ENCODE measurements at regions not wholly inside any gene's neighbourhood (a gene's known extent, or its start where the extent isn't known, plus 50 kb on each side); places are given as distances from the start of the nearest gene placed in this dataset.

DNA sequence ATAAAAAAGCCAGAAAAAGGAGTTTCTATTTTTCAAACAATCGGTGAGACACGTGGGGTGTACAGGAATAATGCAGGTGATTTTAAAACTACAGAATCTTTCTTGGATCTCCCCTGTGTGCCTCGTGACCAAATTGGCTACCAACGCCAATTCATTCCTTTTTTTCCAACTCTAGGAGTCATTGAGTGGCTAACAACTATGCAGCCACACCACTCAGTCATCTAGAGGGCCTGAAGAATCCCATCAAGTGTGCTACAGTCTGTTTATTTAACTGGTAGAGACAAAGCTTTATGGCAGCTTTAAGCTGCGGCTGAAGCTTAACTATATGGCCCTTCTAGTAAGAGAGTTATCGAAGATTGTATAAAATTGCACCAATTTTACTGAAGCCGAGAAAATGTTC, 113.1 kb upstream of the NIPBL start:
- no peak for TF ChIP-seq POLR2A (IDR thresholded peaks at IDR 0.05)
- TF ChIP-seq, protein P1, sequence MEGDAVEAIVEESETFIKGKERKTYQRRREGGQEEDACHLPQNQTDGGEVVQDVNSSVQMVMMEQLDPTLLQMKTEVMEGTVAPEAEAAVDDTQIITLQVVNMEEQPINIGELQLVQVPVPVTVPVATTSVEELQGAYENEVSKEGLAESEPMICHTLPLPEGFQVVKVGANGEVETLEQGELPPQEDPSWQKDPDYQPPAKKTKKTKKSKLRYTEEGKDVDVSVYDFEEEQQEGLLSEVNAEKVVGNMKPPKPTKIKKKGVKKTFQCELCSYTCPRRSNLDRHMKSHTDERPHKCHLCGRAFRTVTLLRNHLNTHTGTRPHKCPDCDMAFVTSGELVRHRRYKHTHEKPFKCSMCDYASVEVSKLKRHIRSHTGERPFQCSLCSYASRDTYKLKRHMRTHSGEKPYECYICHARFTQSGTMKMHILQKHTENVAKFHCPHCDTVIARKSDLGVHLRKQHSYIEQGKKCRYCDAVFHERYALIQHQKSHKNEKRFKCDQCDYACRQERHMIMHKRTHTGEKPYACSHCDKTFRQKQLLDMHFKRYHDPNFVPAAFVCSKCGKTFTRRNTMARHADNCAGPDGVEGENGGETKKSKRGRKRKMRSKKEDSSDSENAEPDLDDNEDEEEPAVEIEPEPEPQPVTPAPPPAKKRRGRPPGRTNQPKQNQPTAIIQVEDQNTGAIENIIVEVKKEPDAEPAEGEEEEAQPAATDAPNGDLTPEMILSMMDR (IDR thresholded peaks at IDR 0.05) = no peak
- no peak overlapping the region for H3K27ac ChIP-seq
- H3K4me3 ChIP-seq = no peak overlapping the region
- H3K27me3 ChIP-seq = no peaks in the 10 kb centered on the region
- H3K36me3 ChIP-seq (ENCODE audit: low read depth, missing control alignments) = no peaks in the 10 kb centered on the region
- 71 to 73% methylated on average over 7 of the region's 7 CpGs for WGBS, 2 donors
- no peaks in the 10 kb centered on the region for H3K9me3 ChIP-seq
- no peaks in the 10 kb centered on the region for H3K4me1 ChIP-seq
- intact Hi-C loops (cut with DNase I; ENCODE audit: low total_unique reads) = no loop called here
- no peak for DNase-seq

DNA sequence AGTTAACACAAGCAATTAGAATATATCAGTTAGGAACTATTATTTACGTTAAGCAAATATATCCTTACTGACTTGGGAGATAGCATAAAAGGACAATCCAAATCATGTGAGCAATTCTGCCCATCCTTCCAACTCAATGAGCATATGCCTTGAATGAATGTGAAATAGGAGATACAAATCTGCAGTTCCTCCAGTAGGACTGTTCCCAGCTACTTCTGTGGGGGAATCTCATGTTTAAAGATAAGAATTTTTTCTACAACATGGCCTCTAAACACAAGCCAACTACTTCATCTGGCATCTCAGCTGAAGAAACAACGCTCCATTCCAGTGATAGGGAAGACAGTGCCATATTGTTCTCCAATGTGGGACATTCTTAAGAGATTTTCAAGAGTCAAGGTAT, 110.7 kb upstream of the NIPBL start:
- Histone ChIP-seq H3K27ac (no peak overlapping the region), H3K9me3 (no peaks in the 10 kb centered on the region), H3K36me3 (ENCODE audit: low read depth, missing control alignments) (no peaks in the 10 kb centered on the region), H3K4me1 (no peaks in the 10 kb centered on the region), H3K27me3 (no peaks in the 10 kb centered on the region), H3K4me3 (no peak overlapping the region)
- no peak for TF ChIP-seq POLR2A (IDR thresholded peaks at IDR 0.05)
- TF ChIP-seq, protein P1 (IDR thresholded peaks at IDR 0.05) = no peak
- no peak for DNase-seq
- 85 to 88% methylated on average over 2 of the region's 2 CpGs for WGBS, 2 donors
- intact Hi-C loops (cut with DNase I; ENCODE audit: low total_unique reads) = no loop called here

DNA sequence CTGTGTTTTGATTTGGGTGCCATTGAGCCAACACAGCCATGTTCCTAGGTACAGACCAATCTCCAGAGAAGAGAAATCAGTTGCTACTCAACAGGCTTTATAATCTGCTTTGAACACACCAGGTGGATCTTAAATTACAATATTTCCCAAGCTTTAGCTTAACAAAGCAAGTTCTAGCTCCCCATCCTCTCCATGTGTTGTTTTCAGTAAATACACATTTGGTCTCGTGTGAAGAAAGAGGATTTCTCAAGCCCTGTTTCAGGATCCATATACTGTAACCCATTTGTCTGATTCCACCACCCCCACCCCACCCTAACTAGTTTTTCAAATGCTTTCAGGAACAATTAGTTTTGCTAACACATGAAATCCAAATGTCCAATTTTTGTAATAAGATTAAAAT, 109.6 kb upstream of the NIPBL start:
- H3K27me3 ChIP-seq = no peaks in the 10 kb centered on the region
- no peak for TF ChIP-seq POLR2A (IDR thresholded peaks at IDR 0.05)
- TF ChIP-seq, protein P1 (IDR thresholded peaks at IDR 0.05) = no peak
- intact Hi-C loops (cut with DNase I; ENCODE audit: low total_unique reads) = no loop called here
- no peaks in the 10 kb centered on the region for H3K9me3 ChIP-seq
- DNase-seq = no peak
- no peak overlapping the region for H3K4me3 ChIP-seq
- no peaks in the 10 kb centered on the region for H3K4me1 ChIP-seq
- WGBS, 2 donors = 82% methylated on average over 1 of the region's 1 CpG
- no peaks in the 10 kb centered on the region for H3K36me3 ChIP-seq (ENCODE audit: low read depth, missing control alignments)
- H3K27ac ChIP-seq = no peak overlapping the region

DNA sequence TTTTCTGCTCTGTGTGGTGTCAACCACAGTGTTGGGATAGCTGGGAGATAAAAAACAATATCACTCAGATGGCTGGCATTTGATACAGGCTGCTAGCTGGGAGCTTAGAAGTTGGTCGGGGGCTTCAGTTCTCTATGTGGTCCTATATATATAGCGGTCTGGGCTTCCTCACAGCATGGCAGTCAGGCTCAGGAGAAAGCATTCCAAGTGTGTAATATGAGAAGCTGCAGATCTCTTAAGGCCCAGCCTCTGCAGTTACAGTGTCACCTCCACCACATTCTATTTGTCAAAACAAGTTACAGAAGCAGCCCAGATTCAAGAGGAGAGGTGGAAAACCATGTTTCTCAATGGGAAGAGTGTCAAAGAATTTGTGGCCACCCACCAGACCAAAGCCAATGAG, 108.1 kb upstream of the NIPBL start:
- WGBS, 2 donors = 84 to 100% methylated on average over 2 of the region's 2 CpGs
- intact Hi-C loops (cut with DNase I; ENCODE audit: low total_unique reads) = no loop called here
- DNase-seq = no peak
- TF ChIP-seq, protein P1 (IDR thresholded peaks at IDR 0.05) = no peak
- no peak for TF ChIP-seq POLR2A (IDR thresholded peaks at IDR 0.05)
- Histone ChIP-seq H3K36me3 (ENCODE audit: low read depth, missing control alignments) (no peaks in the 10 kb centered on the region), H3K27me3 (no peaks in the 10 kb centered on the region), H3K9me3 (no peaks in the 10 kb centered on the region), H3K27ac (no peak overlapping the region), H3K4me1 (no peaks in the 10 kb centered on the region), H3K4me3 (no peak overlapping the region)

- WGBS, 2 donors = 74 to 75% methylated on average over 2 of the region's 2 CpGs
- intact Hi-C loops (cut with DNase I; ENCODE audit: low total_unique reads) = no loop called here
- H3K27me3 ChIP-seq = no peaks in the 10 kb centered on the region
- TF ChIP-seq POLR2A (IDR thresholded peaks at IDR 0.05) = no peak
- TF ChIP-seq, protein P1 (IDR thresholded peaks at IDR 0.05) = no peak
- H3K4me3 ChIP-seq = no peak overlapping the region
- no peak for DNase-seq
- H3K27ac ChIP-seq = no peak overlapping the region
- no peaks in the 10 kb centered on the region for H3K36me3 ChIP-seq (ENCODE audit: low read depth, missing control alignments)
- H3K9me3 ChIP-seq = no peaks in the 10 kb centered on the region
- H3K4me1 ChIP-seq = no peaks in the 10 kb centered on the region
Measured at GRCh38 chr5:36769129-36769770, 107.3 kb upstream of the NIPBL start.

Measured in testis (tissue), 2 donors.